ENCODE measurements at regions not wholly inside any gene's neighbourhood (a gene's known extent, or its start where the extent isn't known, plus 50 kb on each side); places are given as distances from the start of the nearest gene placed in this dataset.

- Histone ChIP-seq H3K36me3 (no peaks in the 10 kb centered on the region), H3K27me3 (replicated peaks; ENCODE audit: insufficient read depth) (no peaks in the 10 kb centered on the region), H3K4me3 (no peak overlapping the region), H3K9me3 (no peaks in the 10 kb centered on the region), H3K27ac (no peak overlapping the region), H3K4me1 (replicated peaks) (no peaks in the 10 kb centered on the region)
- WGBS, result 38% methylated on average over 2 of the region's 4 CpGs
- intact Hi-C loops (cut with DNase I), result no loop called here
- DNase-seq (ENCODE audit: low spot score), result no peak
- TF ChIP-seq POLR2A (IDR thresholded peaks at IDR 0.05) (no peak), CTCF (IDR thresholded peaks at IDR 0.05) (no peak), POLR2AphosphoS5 (IDR thresholded peaks at IDR 0.05) (no peak)
Observed at GRCh38 chr17:83186226-83186625, 106.8 kb downstream of the METRNL start.

DNA sequence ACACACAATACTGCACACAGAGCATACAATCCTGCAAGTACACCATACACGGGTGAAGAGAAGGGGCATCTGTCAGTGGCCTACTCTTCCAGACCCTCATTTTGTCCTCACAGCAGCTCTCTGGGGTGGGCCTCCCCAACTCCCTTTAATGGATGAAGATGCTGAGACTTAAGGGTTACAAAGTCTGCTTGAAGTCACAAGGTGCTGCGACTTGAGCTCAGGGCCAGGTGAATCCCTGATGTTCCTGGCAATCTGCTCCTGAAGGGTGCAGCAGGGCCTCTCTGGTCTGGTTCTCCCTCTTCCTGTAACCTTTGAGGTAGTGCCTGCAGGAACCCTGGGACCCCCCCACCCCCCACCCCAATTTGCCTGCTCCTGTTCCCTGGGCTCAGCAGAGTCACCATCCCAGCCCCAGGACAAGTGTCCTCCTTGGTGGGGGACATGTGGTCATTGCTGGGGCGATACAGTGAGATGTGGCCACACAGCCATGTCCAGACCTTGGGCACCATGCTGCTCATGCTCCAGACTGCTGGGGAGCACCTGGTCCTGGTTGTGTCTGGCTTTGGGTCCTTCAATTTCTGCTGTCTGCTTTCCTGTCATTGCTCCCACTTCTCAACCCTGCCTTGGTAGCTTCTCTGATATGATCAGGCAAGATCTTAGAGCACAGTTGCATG lies 107.5 kb downstream of the METRNL start:
- no peak overlapping the region for H3K4me3 ChIP-seq
- H3K36me3 ChIP-seq, result no peaks in the 10 kb centered on the region
- WGBS, result 96% methylated on average over 3 of the region's 3 CpGs
- H3K27me3 ChIP-seq (replicated peaks; ENCODE audit: insufficient read depth), result no peaks in the 10 kb centered on the region
- intact Hi-C loops (cut with DNase I), result no loop called here
- no peaks in the 10 kb centered on the region for H3K9me3 ChIP-seq
- TF ChIP-seq POLR2AphosphoS5 (IDR thresholded peaks at IDR 0.05) (no peak), POLR2A (IDR thresholded peaks at IDR 0.05) (no peak), CTCF (IDR thresholded peaks at IDR 0.05) (no peak)
- DNase-seq (ENCODE audit: low spot score), result no peak
- no peak overlapping the region for H3K27ac ChIP-seq
- no peaks in the 10 kb centered on the region for H3K4me1 ChIP-seq (replicated peaks)

- intact Hi-C loops (cut with DNase I), result no loop called here
- DNase-seq (ENCODE audit: low spot score), result no peak
- H3K27me3 ChIP-seq (replicated peaks; ENCODE audit: insufficient read depth), result no peaks in the 10 kb centered on the region
- H3K4me1 ChIP-seq (replicated peaks), result no peaks in the 10 kb centered on the region
- no peaks in the 10 kb centered on the region for H3K36me3 ChIP-seq
- TF ChIP-seq CTCF (IDR thresholded peaks at IDR 0.05) (no peak), POLR2A (IDR thresholded peaks at IDR 0.05) (no peak), POLR2AphosphoS5 (IDR thresholded peaks at IDR 0.05) (no peak)
- no peak overlapping the region for H3K27ac ChIP-seq
- no peak overlapping the region for H3K4me3 ChIP-seq
- no peaks in the 10 kb centered on the region for H3K9me3 ChIP-seq
Observed at GRCh38 chr17:83187782-83188311, 108.4 kb downstream of the METRNL start.

DNA sequence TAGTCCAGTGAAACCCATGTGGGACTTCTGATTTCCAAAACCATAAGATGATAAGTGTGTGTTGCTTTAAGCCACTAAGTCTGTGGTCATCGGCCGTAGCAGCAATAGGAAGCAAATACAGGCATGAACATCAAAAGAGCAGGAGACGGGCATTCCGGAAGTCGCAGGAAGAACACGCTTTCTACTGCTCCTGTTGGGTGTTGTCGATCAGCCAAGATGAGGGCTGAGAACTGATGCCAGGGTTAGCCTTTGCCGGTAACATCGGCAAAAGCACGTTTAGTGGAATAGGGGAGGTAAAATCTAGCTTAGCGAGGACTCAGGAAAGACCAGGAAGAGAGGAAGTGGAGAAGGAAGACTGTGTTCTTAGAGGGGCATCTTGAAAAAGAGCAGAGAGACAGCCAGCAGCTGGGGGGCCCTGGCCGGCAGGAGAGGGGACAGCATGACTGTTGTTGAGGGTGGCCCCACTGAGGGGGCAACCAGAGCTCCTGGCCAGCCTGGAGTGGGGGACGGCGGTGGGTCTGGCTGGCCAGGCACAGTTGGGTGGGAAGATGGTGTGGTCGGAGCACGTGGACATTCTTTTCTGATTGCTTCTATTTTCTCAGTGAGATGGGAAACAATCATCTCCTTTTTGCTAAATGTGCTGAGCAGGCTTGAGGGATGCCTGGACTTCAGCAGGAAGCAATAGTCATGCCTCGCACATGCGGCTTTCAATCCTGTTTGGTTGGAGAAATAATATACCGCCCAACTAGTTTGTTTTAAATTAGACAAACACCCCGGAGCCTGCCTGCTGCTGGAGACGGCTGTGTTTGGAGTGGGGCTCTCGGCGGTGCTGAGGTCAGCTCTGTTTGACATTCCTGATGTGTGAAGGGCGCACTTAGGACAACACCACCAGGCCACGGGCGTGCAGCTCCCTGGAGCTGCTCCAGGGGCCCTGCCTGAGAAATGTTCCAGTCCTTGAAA lies 109.9 kb downstream of the METRNL start:
- no peaks in the 10 kb centered on the region for H3K4me1 ChIP-seq (replicated peaks)
- DNase-seq (ENCODE audit: low spot score), result no peak
- WGBS, result 74% methylated on average over 26 of the region's 26 CpGs
- H3K9me3 ChIP-seq, result no peaks in the 10 kb centered on the region
- H3K4me3 ChIP-seq, result no peak overlapping the region
- intact Hi-C loops (cut with DNase I), result no loop called here
- H3K27ac ChIP-seq, result no peak overlapping the region
- H3K27me3 ChIP-seq (replicated peaks; ENCODE audit: insufficient read depth), result no peaks in the 10 kb centered on the region
- H3K36me3 ChIP-seq, result no peaks in the 10 kb centered on the region
- TF ChIP-seq POLR2AphosphoS5 (IDR thresholded peaks at IDR 0.05) (no peak), CTCF (IDR thresholded peaks at IDR 0.05) (no peak), POLR2A (IDR thresholded peaks at IDR 0.05) (no peak)
